ENCODE measurements at regions not wholly inside any gene's neighbourhood (a gene's known extent, or its start where the extent isn't known, plus 50 kb on each side); places are given as distances from the start of the nearest gene placed in this dataset.

DNA sequence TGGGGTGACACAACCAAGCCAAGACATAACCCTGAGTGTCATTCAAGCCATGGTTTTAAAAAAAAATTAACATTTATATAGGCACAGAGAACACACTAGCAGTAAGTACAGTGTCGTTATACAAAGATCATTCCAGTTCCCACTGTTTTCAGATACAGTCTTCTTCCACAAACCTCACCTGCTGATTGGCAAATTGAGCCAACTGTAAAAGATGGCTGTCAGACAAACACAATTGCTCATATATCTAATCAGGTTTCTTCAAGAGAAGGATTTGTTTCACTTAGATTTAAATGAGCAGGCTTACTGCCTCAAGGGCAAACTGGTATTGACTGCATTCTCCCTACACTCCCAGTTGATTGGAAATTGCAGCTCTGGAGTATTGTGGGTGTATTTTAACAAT lies 308.9 kb downstream of the RBM26 start:
- Mint-ChIP-seq H3K4me1 (no peaks in the 10 kb centered on the region), H3K27me3 (peaks cover 9% of the 10 kb centered on the region), H3K4me3 (no peak overlapping the region), H3K9me3 (ENCODE audit: insufficient read depth) (no peaks in the 10 kb centered on the region), H3K27ac (no peak overlapping the region)
- H2AFZ ChIP-seq (ENCODE audit: insufficient read depth, low read depth, low read length, poor library complexity, severe bottlenecking), result no peak overlapping the region
- no peaks in the 10 kb centered on the region for H3K9me3 ChIP-seq (ENCODE audit: control extremely low read depth in 1 of 3, control insufficient read depth in 2 of 3, insufficient read depth in 1 of 3, low read length in 2 of 3)
- no peaks in the 10 kb centered on the region for H4K20me1 ChIP-seq (ENCODE audit: control insufficient read depth, insufficient read depth, low read length, poor library complexity, severe bottlenecking)
- no CpG with 5 or more reads among the region's 1 CpG for WGBS (ENCODE audit: insufficient coverage)
- no peaks in the 10 kb centered on the region for H3K79me2 ChIP-seq (ENCODE audit: control insufficient read depth, insufficient read depth, low read length)
- POLR2A ChIA-PET, result no interaction called here
- no peak overlapping the region for H3K4me2 ChIP-seq (replicated peaks; ENCODE audit: low read depth, low read length, poor library complexity, severe bottlenecking)
- CTCF ChIA-PET, result no interaction called here
- H3K4me3 ChIP-seq (ENCODE audit: control extremely low read depth in 1 of 5, extremely low read depth in 1 of 5, insufficient read depth in 1 of 5, low read depth in 2 of 5, low read length in 4 of 5), result no peak overlapping the region
- no peak overlapping the region for H3K27ac ChIP-seq (ENCODE audit: low read length in 2 of 2)
- no peak overlapping the region for H3K9ac ChIP-seq (ENCODE audit: low read length)
- TF ChIP-seq, protein P1, sequence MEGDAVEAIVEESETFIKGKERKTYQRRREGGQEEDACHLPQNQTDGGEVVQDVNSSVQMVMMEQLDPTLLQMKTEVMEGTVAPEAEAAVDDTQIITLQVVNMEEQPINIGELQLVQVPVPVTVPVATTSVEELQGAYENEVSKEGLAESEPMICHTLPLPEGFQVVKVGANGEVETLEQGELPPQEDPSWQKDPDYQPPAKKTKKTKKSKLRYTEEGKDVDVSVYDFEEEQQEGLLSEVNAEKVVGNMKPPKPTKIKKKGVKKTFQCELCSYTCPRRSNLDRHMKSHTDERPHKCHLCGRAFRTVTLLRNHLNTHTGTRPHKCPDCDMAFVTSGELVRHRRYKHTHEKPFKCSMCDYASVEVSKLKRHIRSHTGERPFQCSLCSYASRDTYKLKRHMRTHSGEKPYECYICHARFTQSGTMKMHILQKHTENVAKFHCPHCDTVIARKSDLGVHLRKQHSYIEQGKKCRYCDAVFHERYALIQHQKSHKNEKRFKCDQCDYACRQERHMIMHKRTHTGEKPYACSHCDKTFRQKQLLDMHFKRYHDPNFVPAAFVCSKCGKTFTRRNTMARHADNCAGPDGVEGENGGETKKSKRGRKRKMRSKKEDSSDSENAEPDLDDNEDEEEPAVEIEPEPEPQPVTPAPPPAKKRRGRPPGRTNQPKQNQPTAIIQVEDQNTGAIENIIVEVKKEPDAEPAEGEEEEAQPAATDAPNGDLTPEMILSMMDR (IDR thresholded peaks at IDR 0.05), result no peak
- no peak for TF ChIP-seq EZH2 (IDR thresholded peaks at IDR 0.05; ENCODE audit: borderline replicate concordance, insufficient read depth, low read depth, low read length, poor library complexity, severe bottlenecking)
- ATAC-seq (ENCODE audit: low read depth), result no peak
- no peaks in the 10 kb centered on the region for H3K36me3 ChIP-seq (replicated peaks in 1 of 2; ENCODE audit: control extremely low read depth in 1 of 2, control insufficient read depth in 1 of 2, extremely low read depth in 1 of 2, insufficient read depth in 2 of 2, low read length in 1 of 2)
- peaks cover 0 to 3% (median 0%) of the 10 kb centered on the region in 4 experiments for H3K27me3 ChIP-seq (replicated peaks in 1 of 4; ENCODE audit: control extremely low read depth in 1 of 4, control insufficient read depth in 3 of 4, insufficient read depth in 4 of 4, low read length in 3 of 4)
- no peaks in the 10 kb centered on the region for H3K4me1 ChIP-seq (ENCODE audit: control insufficient read depth in 2 of 2, insufficient read depth in 2 of 2, low read length in 2 of 2)
- intact Hi-C loops (cut with micrococcal nuclease), result no loop called here
- no peak for DNase-seq

DNA sequence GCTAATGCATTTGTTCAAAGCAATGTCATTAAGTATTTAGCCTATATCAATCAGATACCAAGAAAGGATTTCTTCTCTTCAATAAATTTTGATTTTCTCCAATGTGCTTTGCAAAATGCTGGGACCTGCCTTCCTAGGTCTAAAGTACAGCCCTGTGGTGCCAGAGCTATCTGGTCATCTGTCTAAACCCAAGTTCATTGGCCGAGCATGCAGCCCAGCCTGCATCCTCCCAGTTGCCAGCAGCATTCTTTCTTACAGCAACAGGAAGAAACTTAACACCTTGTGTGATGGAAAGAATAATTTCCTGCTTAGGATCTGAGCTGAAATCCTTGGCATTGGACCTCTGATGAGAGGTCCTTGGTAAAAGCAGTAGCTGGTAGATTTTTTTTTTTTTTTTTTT lies 310.0 kb downstream of the RBM26 start:
- TF ChIP-seq EZH2 (IDR thresholded peaks at IDR 0.05; ENCODE audit: borderline replicate concordance, insufficient read depth, low read depth, low read length, poor library complexity, severe bottlenecking), result no peak
- TF ChIP-seq, protein P1 (IDR thresholded peaks at IDR 0.05), result no peak
- H3K4me1 Mint-ChIP-seq, result no peaks in the 10 kb centered on the region
- no peak overlapping the region for H3K4me3 Mint-ChIP-seq
- intact Hi-C loops (cut with micrococcal nuclease), result no loop called here
- Histone ChIP-seq H3K27ac (ENCODE audit: low read length in 2 of 2) (no peak overlapping the region), H3K27me3 (replicated peaks in 1 of 4; ENCODE audit: control extremely low read depth in 1 of 4, control insufficient read depth in 3 of 4, insufficient read depth in 4 of 4, low read length in 3 of 4) (peaks cover 0 to 3% (median 0%) of the 10 kb centered on the region in 4 experiments), H3K4me3 (ENCODE audit: control extremely low read depth in 1 of 5, extremely low read depth in 1 of 5, insufficient read depth in 1 of 5, low read depth in 2 of 5, low read length in 4 of 5) (no peak overlapping the region), H3K4me1 (ENCODE audit: control insufficient read depth in 2 of 2, insufficient read depth in 2 of 2, low read length in 2 of 2) (no peaks in the 10 kb centered on the region), H3K9ac (ENCODE audit: low read length) (no peak overlapping the region), H3K9me3 (ENCODE audit: control extremely low read depth in 1 of 3, control insufficient read depth in 2 of 3, insufficient read depth in 1 of 3, low read length in 2 of 3) (no peaks in the 10 kb centered on the region), H3K79me2 (ENCODE audit: control insufficient read depth, insufficient read depth, low read length) (no peaks in the 10 kb centered on the region), H4K20me1 (ENCODE audit: control insufficient read depth, insufficient read depth, low read length, poor library complexity, severe bottlenecking) (no peaks in the 10 kb centered on the region), H3K36me3 (replicated peaks in 1 of 2; ENCODE audit: control extremely low read depth in 1 of 2, control insufficient read depth in 1 of 2, extremely low read depth in 1 of 2, insufficient read depth in 2 of 2, low read length in 1 of 2) (no peaks in the 10 kb centered on the region), H2AFZ (ENCODE audit: insufficient read depth, low read depth, low read length, poor library complexity, severe bottlenecking) (no peak overlapping the region), H3K4me2 (replicated peaks; ENCODE audit: low read depth, low read length, poor library complexity, severe bottlenecking) (no peak overlapping the region)
- WGBS (ENCODE audit: insufficient coverage), result no CpG with 5 or more reads among the region's 1 CpG
- peaks cover 9% of the 10 kb centered on the region for H3K27me3 Mint-ChIP-seq
- ATAC-seq (ENCODE audit: low read depth) (no peak), DNase-seq (no peak)
- ChIA-PET POLR2A (no interaction called here), CTCF (interaction anchor here (0.6 kb wide), 1 partner anchor 95 kb away, joined by 3 read pairs; no protein-coding TSS in a partner anchor)
- H3K9me3 Mint-ChIP-seq (ENCODE audit: insufficient read depth), result no peaks in the 10 kb centered on the region
- no peak overlapping the region for H3K27ac Mint-ChIP-seq
